NCI-H128 (cell line): ENCODE measurements at regions not wholly inside any gene's neighbourhood (a gene's known extent, or its start where the extent isn't known, plus 50 kb on each side); places are given as distances from the start of the nearest gene placed in this dataset.

Experiments
- DNase-seq: peaks from one replicate; lab custom pipeline; 2025; ENCODE audit not compliant: unreplicated experiment; lab: John Stamatoyannopoulos, UW

DNA sequence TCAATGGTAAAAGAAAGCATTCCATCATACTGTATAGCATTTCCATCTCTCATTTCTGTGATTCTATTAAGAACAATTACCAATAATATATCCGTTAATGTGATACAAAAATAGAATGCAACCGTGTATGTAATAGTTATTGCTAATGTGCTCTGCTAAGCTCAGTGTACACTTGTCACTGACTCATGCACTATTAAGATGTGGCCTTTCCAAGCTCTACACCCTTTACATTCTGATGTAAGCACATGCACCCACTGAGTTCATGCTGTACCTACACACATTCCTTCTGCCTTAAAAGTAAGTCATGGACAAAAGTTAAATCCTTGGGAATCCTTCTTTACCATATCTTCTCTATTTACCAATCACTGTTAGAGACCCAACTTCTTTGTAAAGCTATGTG lies 319.1 kb downstream of the ZSWIM6 start:
- DNase-seq = no peak

DNA sequence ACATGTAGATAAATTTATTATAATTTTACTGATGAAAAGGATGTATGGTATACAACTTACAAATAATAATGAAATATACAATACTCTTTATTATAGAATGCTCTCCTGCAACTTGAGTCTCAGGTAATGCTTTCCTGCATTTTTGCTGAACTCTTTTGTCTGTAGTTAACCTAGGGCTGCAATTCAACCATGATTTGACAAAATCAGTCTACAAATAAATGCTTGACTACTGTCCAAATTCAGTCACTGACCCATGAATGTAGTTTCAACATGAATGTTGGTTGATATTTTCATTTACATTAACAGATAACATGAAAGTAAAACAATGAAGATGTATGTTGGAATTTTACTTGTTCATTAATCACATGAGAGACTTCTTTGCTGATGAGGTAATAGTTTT lies 320.9 kb downstream of the ZSWIM6 start:
- DNase-seq = no peak

GRCh38 chr5:61653807-61654580 lies 321.9 kb downstream of the ZSWIM6 start:
- DNase-seq = no peak

- no peak for DNase-seq
These were observed 322.8 kb downstream of the ZSWIM6 start for GRCh38 chr5:61654876-61655275.

DNA sequence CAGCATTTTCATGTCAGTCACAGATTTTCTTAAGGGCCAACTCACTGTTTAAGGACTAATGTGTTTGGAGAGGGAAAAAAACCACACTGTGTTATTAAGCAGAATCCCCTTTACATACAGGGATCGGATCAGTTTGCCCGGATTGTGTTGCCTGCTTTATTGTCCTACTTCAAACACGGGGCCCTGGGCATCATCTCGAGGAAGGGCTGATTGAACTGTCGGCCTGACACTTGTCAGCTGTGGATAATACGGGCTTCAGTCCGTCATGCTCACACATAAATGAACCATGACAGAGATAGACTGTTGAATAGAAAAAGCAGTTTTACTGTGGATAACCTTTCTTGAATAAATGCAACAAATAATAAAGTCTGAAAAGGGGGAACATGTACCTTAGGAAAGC lies 325.0 kb downstream of the ZSWIM6 start:
- DNase-seq = no peak

DNA sequence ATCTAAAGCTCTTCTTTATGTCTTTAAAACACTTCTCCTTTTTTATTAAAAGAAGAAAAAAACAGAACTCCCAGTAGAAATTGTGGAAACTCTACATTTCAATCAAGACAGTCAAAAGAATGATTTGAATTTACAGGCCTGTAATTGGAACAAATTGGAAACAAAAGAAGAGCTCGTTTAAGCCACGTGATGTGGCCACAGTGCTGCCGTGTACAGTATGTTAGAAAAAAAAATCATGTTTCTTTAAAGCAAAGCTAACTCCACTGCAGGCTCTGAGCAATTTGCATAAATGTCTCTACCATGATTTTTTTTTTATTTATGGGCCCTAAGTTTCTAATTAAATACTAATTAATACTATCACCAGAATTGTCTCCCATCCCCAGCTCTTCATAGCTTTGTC lies 325.6 kb downstream of the ZSWIM6 start:
- DNase-seq = no peak

DNA sequence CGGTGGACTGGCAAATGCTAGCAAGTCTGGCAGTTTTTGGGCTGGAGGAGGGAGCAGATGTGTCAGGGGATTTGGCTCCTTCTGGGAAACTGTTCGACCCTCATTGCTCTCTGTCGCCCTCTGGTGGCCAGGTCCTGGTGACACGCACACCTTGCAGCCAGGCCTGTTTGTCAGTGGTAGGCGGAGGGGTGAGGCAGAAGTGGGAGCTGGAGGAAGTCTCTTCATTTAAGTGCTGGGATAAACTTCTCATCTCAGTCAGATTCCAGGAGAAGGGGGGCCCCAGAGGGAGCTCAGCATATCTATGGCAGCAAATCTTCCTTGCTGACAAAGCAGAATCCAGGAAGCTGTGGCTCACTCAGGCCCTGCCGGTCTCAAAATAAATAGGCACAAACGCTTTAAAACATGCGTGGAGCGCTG lies 326.5 kb downstream of the ZSWIM6 start:
- peak; percentile 53 for DNase-seq

DNA sequence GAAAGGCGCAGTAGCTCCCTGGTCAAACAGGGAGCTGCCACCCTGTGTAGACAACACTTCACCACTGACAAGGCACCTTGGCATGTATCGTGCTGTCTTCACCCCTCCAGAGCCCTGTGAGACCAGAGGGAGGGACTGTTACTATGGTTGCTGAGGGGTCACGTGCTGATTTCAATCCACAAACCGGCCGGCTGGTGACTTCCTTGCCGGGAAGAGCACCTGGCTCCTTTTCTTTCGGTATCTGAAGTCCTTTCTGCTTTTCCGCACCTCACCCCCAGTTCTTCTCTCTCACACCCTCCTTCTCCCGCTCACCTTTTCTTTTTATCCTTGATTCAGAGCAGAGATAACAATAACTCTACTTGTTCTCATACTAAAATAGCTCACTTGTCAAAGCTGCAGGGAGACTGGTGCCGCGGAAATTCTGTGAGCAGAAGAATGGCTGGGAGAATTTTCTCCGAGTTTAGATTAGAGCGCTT lies 327.2 kb downstream of the ZSWIM6 start:
- no peak for DNase-seq

- DNase-seq = no peak
These were observed 330.6 kb downstream of the ZSWIM6 start for GRCh38 chr5:61662670-61663069.

DNA sequence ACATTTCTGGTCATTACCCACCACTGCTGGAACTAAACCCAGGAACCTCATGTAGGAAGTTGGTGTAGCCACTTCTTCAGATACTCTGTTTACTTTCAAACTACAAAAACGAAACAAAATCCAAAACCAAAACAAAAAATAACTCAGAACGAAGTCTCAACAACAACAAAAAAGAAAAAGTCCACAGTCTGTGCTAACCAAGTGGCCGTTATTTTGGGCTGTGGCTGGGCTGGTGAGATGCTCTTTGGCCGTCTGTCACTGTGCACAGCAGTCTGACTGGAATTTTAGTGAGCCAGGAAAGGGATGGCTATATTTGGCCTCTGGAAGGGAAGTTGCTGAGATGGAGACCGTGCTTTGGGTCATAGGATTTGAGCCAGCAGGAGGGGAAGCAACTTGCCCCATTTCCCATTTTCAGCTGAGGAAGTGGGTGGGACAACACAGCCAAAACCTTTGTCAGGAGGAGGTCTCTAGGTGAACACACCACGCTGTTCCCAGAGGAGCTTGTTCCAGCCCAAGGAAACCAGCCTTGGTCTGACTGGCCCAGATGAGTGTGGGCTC lies 334.1 kb downstream of the ZSWIM6 start:
- DNase-seq = no peak

GRCh38 chr5:61667525-61668218 lies 335.6 kb downstream of the ZSWIM6 start:
- DNase-seq = no peak

DNA sequence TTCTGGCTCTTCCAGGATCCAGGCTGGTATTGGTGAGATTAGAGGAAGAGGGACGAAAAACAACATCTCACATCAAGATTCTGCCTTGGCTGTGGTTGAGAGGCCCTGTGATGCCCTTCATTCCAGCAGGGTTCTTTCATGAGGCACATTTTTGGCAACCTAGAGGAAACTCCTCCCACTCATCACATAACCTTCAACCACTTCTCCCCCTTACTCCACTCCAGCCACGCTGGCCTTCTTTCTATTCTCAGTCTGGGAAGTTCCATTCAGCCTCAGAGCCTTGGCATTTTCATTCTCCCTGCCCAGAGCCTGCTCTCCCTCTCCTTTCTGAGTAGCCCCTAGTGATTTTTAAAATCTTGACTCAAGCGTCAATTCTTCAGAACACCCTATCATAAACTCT lies 337.5 kb downstream of the ZSWIM6 start:
- DNase-seq = no peak

GRCh38 chr5:61670941-61671340 lies 338.9 kb downstream of the ZSWIM6 start:
- no peak for DNase-seq

GRCh38 chr5:61673007-61673735 lies 341.1 kb downstream of the ZSWIM6 start:
- DNase-seq = no peak

DNA sequence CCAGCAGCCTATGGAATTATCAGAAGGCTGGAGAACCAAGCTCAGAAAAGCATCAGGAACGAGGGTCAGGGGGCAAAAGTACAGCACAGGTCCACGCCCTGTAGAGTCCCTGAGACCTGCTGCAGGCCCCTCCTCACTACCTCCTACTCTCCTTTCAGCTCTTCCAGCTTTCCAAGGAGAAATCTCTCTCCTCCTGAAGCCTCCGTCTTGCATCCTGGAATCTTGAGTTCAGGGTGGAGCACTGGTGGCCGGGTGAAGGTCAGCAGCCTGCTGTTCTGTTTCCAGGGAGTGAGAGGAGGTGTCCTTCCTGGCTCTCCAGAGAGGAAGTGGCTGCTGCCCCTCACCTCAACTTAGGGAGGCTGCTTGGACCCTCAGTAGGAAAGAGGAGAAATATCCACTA lies 342.3 kb downstream of the ZSWIM6 start:
- DNase-seq = no peak

DNA sequence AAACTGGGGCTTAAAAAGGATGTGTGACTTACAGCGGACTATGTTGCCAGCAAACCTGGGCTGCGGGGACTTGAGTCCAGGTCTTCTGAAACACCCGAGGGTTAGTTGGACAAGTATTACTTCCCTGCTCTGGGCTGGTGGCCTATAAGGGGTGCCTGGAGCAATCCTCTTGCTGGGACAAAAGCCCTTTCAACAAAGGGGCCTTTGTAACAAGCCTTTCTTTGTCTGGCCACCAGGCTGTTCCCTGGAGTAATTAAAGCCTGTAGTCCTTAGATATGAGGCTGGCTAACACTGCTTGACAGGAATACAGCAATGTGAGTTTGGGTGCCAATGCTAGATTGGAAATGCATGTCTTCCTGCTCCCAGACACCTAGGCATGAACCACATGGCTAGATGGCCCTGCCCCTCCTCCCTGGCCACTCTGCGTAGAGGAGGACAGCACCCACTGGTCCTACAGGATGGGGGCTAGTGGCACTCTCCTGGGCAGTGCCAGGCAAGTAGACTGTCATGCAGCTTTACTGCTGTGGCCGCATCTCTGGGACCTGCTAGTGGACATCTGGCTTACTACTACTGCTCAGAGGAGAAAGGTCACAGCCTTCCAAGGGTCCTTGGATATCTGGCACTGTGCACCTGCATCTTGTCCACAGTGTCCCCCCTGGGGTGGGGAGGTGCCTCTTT lies 343.1 kb downstream of the ZSWIM6 start:
- no peak for DNase-seq

GRCh38 chr5:61677220-61677619 lies 345.2 kb downstream of the ZSWIM6 start:
- no peak for DNase-seq

DNA sequence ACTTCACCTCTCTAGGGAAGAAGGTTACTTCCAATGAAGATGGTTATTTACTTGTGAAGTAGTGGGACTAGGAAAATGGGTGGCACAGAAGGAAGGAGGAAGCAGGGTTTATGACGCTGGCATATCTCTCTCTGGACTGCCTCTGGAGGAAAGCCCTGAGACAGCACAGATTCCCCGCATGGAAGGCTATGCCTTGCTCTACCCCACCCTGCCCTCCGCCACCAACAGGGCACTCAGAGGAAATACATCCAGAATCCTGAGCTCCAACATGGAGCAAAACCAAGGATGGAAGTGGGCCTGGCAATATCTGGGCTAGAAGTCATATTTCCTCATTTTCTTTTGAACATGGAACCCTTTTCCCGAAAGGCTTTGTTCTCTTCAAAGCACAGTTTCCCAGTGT lies 346.9 kb downstream of the ZSWIM6 start:
- no peak for DNase-seq

DNA sequence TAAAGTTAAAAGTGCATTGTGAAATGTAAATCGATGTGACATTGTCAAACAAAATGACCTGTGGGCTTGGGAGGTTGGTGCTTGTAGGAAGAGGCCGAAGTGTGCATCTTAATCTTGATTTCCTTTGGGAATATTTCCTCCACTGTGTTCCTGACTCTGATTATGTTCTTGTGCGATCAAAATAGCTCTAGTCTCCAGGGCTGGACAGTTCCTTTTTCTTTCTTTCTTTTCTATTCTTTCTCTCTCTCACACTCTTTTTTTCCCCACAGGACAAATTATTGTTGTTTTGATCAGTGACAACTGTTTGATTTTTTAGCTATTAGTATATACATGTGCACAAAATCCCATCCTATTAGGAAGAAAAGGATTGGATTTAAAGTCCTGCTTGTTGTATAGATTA lies 347.5 kb downstream of the ZSWIM6 start:
- DNase-seq = no peak

GRCh38 chr5:61680247-61680646 lies 348.2 kb downstream of the ZSWIM6 start:
- DNase-seq = no peak

GRCh38 chr5:61683148-61683547 lies 351.1 kb downstream of the ZSWIM6 start:
- DNase-seq = no peak
